AG08396 (cell line): ENCODE measurements at regions not wholly inside any gene's neighbourhood (a gene's known extent, or its start where the extent isn't known, plus 50 kb on each side); places are given as distances from the start of the nearest gene placed in this dataset.
A peak's percentile ranks its signal among the peaks of the same experiment; 100 is the strongest.

Source experiments
- DNase-seq: peaks from one replicate; pipeline ENCODE4 v3.0.0; 2012; ENCODE audit warnings: low spot score, mixed read lengths

- DNase-seq, result no peak
These were observed 132.3 kb upstream of the PWP1 start for GRCh38 chr12:107553211-107553765.

GRCh38 chr12:107554941-107555340 lies 130.7 kb upstream of the PWP1 start:
- DNase-seq, result no peak

- no peak for DNase-seq
These were observed 128.6 kb upstream of the PWP1 start for GRCh38 chr12:107557026-107557425.

GRCh38 chr12:107557589-107558100 lies 128.0 kb upstream of the PWP1 start:
- DNase-seq, result no peak

GRCh38 chr12:107558141-107558815 lies 127.3 kb upstream of the PWP1 start:
- DNase-seq, result no peak

GRCh38 chr12:107558816-107559382 lies 126.7 kb upstream of the PWP1 start:
- DNase-seq, result no peak

GRCh38 chr12:107560165-107560898 lies 125.3 kb upstream of the PWP1 start:
- no peak for DNase-seq

GRCh38 chr12:107560899-107561285 lies 124.7 kb upstream of the PWP1 start:
- DNase-seq, result no peak

- DNase-seq, result no peak
These were observed 120.7 kb upstream of the PWP1 start for GRCh38 chr12:107564946-107565345.

- no peak for DNase-seq
These were observed 120.0 kb upstream of the PWP1 start for GRCh38 chr12:107565551-107565950.

- no peak for DNase-seq
These were observed 117.6 kb upstream of the PWP1 start for GRCh38 chr12:107567876-107568619.

- DNase-seq, result peak; percentile 34
These were observed 116.9 kb upstream of the PWP1 start for GRCh38 chr12:107568718-107569117.

- no peak for DNase-seq
These were observed 114.9 kb upstream of the PWP1 start for GRCh38 chr12:107570721-107571120.

- DNase-seq, result no peak
These were observed 114.1 kb upstream of the PWP1 start for GRCh38 chr12:107571492-107571891.

GRCh38 chr12:107574691-107575090 lies 110.9 kb upstream of the PWP1 start:
- DNase-seq, result no peak

GRCh38 chr12:107580750-107581618 lies 104.6 kb upstream of the PWP1 start:
- peak; percentile 50 for DNase-seq

- DNase-seq, result no peak
These were observed 104.0 kb upstream of the PWP1 start for GRCh38 chr12:107581619-107582015.

- no peak for DNase-seq
These were observed 102.0 kb upstream of the PWP1 start for GRCh38 chr12:107583551-107583950.

GRCh38 chr12:107584563-107584962 lies 101.0 kb upstream of the PWP1 start:
- DNase-seq, result no peak

GRCh38 chr12:107586256-107586970 lies 99.2 kb upstream of the PWP1 start:
- DNase-seq, result no peak
